Muscle of back (tissue), 3 donors: ENCODE measurements at regions not wholly inside any gene's neighbourhood (a gene's known extent, or its start where the extent isn't known, plus 50 kb on each side); places are given as distances from the start of the nearest gene placed in this dataset.

Experiments
- DNase-seq, 3 donors: peaks; one replicate each; pipeline versions ENCODE4 v3.0.0 to v3.0.0-alpha.2; 2013

- DNase-seq = no peak
These were observed 54.9 kb upstream of the C4orf54 start for GRCh38 chr4:99712530-99712929.

DNA sequence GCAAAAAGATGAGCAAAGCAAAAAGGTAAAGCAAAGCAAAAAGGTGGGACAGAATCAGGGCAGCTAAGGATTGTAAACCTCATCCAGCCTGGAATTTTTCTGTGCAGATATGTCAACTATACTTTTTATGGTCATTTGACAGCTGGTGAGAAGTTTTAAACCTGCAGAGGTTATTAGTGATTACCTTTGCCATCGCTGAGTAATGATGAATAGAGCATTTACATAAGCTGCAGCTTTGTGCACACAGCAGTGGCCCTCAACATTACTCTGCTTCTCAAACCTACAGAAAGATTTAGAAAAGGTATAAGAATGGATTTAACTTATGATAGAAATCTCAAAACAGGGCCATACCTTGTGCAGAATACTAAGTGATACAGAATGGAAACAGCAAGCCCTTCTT lies 54.5 kb upstream of the C4orf54 start:
- no peak for DNase-seq

DNA sequence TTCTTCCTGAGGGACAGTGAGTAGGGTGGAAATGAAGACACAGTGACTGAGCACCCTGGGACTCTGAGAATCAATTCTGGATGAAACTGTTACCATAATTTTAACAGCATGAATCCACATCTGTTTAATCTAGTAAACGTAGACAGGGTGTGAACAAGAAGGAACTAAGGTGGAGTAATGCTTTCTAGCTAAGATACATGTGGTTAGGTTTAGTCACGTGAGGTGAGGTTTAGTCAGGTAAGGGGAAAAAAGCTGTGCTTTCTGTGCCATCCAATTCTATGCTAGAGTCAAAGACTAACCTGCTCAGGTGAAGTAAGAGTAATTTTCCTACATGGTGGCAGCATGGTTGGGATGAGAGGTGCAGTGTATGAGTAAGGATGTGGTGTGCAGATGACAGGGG lies 54.0 kb upstream of the C4orf54 start:
- DNase-seq = no peak

GRCh38 chr4:99710681-99711345 lies 53.2 kb upstream of the C4orf54 start:
- no peak for DNase-seq

DNA sequence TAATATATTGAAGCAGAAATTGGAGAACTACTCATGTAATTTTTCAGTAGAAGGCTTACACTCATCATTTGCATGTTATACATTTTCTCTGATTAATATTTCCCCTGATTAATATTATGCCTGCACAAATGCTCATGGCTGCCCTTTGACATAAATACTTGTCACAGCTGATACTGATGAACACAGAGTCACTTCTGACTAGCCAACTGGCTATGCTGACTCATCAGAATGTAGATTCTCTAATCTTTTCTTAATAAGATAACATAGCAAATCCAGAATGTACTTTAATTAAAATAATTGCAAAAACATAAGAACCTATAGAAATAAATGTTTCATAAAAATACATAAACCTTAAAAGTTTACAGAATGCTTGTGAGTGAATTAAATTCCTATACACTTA lies 52.4 kb upstream of the C4orf54 start:
- DNase-seq = no peak

GRCh38 chr4:99708551-99708950 lies 50.9 kb upstream of the C4orf54 start:
- no peak for DNase-seq
